Hematopoietic multipotent progenitor cell treated with erythropoietin and hydrocortisone succinate and interleukin-3 and kit ligand, for 8 days (in vitro differentiated cells): ENCODE measurements at regions not wholly inside any gene's neighbourhood (a gene's known extent, or its start where the extent isn't known, plus 50 kb on each side); places are given as distances from the start of the nearest gene placed in this dataset.

Experiments
- DNase-seq: peaks from one replicate; pipeline ENCODE4 v3.0.0-alpha.2; 2015

DNA sequence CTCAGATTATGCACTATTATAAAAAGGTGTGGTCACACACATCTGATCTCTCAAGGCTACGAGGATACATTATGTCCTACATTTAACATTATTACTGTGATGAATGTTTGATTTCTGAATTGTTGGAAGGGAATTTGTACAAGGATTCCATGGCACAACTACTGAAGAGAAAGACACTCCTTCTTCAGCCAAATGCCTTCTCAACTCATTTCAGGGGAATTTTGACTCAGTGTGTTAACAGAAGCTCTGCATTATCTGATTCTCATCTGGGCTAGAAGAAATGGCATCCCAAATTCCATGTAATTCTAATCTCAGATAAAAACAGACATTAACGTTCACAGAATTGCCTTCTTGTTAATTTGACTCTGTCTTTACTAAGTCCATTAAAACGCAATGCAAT is 477.7 kb downstream of the PDGFC start:
- no peak for DNase-seq

DNA sequence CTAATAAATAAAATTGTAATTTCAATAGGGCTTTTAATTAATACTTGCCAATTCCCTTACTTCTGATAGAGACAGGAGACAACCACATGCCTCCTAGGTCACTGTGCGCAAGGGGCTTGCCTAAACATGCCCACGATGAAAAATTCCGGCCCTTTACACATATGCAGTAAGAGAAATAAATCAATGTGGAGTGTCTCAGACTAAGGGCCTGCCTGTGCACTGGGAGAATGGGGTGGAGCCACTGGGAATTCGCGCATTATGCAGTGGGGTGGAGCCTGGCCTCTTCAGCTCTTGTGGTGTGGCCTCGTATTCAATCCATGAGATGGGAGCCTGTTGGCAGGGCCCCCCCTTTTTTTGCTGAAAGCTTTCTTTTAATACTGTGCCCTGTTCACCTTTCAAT is 484.5 kb downstream of the PDGFC start:
- no peak for DNase-seq

DNA sequence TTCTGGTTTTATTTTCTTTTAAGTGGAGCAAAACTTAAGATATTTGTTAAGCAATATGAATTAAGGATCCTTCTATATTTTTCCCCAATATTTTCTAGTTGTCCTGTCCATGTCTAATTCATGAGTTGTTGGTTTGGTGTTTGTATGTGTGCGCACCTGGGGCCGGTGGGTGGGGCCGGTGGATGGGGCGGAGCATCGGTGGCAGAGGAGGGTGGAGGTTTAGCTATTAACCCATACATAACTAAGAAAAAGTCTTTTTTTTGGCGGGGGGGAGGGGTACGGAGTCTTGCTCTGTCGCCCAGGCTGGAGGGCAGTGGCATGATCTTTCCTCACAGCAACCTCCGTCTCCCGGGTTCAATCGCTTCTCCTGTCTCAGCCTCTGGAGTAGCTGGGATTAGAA is 489.8 kb downstream of the PDGFC start:
- DNase-seq = no peak

DNA sequence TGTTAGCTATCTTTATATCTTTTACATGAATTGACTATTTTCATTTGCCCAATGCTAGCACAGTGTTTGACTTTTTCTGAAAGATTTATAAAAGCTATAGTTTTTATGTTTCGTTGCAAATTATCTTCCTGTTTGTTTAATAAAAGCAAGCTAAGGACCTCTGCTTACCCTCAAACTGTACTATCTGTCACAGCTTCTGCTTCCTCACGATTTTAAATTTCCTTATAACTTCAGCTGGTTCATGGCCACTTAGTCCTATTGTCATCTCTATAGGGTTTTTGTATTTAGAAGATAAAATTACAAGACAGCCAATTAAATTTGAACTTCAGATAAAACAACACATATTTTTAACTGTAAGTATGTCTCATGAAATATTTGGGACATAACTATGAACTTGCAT is 494.0 kb downstream of the PDGFC start:
- no peak for DNase-seq

DNA sequence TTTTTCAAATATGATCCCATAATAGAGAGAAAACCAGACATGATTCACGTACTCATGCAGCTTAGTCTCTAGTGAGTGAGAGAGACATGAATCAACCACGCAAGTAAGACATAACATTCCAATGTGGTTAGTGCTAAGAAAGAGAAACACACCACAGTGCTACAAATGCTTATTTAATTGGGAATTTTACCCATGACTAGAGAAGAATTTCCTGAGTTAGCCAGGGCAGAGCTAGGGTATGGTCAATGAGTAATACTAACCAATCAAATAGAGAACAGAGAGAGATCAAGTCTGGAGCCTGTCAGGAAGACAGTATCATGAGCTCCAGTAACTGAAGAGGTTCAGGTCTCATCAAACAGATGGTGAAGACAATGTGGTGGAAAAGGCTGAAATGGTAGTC is 495.2 kb downstream of the PDGFC start:
- DNase-seq = no peak

DNA sequence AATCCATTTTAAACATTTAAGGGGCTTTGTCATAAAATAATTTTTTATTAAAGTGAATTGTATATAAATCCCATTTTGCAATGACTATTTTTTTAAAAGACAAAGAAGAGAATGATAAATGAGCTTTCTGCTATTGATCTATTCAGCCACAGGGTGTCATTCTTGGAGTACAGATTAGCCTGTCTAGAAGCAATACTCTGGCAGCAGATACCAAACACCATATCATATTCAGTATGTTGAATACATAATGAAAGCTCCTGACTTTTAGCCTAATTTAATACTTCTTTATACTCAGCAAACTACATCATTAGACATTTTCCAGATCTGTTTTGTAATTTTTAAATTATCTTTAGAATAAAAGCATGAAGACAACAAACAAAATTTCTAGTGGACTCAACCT is 496.3 kb downstream of the PDGFC start:
- DNase-seq = peak; percentile 36

DNA sequence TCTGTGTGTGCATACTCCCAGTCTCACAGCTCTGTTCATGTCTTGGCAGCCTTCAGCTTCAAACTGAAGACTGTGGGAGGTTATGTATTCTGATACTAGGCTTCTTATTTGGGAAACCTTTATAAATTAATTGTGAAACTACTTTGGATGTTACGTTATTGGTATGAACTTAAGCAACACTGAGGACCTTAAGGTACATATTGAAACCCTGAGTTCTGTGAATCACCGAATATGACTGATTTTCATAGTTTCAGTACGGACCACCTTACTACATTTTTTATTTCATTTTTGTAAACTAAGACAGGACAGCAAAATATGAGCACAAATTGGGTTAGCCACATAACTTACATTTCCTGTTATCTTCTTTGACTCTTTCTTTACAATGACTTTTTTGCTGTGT is 498.4 kb downstream of the PDGFC start:
- no peak for DNase-seq

DNA sequence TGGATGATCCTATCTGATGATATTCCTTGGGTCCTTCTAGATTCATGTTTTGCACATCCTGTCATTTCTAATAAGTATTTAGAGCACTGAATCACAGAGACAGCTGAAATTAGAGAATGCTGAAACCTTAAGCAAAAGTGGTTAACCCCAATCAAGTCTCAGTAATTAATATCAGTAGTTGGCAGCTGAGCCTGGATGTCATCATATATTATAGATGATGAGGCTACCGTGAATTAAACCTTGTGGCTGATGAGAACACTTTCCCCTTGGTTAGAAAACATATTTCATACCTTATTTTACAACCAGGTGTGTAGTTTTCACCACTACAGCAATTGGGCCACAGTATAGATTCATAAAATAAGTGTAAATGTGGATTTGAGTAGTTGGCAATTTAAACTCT is 499.0 kb downstream of the PDGFC start:
- no peak for DNase-seq

DNA sequence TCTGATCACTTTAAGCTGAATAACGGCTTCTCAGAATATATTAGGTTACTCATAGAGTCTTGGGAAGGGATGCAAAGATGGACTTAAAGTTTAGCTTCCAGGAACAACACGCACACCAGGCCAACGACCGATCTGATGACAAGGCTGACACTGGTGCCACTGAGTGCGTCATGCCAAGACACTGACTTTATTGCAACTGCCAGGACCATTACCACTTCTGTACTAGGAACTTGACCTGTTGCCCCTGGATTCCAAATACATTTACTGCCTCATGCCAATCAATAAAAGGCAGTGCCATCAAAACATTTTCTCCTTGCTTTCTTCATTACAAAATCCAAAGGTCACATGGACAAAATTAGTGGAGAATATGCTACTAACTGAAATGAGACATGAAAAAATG is 505.9 kb upstream of the CTSO start:
- DNase-seq = no peak

DNA sequence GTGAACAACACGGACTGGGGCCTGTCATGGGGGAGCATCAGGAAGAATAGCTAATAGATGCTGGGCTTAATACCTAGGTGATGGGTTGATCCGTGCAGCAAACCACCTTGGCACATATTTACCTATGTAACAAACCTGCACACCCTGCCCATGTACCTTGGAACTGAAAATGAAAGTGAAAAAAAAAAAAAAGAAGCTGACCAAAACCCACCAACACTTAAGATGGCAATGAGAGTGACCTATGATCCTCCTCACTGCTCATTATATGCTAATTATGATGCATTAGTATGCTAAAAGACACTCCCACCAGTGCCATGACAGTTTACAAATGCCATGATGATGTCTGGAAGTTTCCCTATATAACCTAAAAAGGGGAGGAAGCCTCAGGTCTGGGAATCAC is 503.2 kb upstream of the CTSO start:
- DNase-seq = no peak

DNA sequence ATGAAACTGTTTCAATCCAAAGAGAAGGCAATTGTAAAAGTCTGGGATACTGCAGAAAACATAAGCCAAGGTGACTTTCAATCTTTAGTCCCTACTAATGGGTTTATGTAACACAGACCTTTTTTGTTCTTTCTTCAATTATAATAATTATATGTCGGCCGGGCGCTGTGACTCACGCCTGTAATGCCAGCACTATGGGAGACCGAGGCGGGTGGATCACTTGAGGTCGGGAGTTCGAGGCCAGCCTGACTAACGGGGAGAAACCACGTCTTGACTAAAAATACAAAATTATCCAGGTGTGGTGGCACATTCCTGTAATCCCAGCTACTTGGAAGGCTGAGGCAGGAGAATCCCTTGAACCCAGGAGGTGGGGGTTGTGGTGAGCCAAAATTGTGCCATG is 489.8 kb upstream of the CTSO start:
- no peak for DNase-seq

DNA sequence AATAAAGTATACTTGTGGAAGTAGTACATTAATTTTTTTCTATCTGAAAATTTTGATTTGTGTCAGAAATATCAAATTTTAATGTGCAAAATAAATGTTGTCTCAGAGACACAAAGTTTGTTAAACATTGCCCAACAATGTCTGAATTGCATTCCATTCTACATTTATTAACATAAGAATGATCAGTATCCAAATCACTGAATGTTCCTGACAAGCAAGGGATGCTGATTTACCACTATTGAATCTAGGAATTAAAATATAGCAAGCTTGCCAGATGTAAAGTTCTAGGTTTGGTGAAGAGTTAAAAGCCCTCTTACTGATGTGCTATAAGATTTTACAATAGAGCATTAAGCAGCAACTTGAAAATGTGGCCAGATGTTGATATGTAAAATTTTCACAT is 489.2 kb upstream of the CTSO start:
- no peak for DNase-seq

DNA sequence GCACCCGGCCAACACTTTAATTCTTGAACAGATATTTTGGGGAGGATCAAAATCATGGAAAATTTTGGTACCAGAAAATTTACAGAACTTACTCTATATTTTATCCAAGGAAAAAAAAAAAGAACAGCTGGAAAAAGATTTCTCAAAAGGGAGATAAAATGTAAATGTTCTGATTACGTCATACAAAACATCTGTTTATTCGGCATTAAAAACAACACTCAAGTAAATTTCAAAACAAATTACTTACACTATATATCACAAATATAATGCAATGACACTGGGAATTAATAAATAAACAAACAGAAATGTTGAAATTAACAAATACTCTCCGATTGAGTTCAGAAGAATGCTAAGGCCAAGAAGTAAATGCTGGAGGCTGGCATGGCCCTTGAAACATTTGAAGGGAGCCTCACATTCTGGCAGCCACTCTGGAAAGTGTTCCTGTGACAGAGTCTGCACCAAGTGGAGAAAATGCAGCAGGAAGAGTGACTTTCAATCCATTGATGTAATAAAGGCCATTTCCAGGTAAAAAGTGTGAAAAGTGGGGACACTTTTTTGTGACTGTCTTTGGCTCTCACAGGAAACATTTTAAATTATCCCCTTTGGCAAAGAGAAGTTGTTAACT is 486.0 kb upstream of the CTSO start:
- DNase-seq = no peak

DNA sequence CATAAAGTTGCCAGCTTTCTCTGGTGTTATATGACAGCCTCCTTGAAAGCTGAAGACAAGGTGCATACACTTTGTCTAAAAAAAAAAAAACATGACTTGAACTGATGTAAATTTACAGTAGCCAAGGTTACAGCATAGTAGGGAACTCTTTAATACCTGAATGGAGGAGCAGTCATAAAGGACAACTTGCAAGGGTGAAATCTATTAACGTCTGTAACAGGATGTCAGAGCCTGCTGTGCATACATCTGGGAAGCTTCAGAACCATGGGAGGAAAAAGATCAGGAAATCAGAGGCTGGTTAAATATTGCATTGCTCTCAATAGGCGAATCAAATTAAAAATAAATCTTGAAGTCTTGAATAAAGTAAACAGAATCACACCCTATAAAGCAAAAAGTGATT is 484.0 kb upstream of the CTSO start:
- DNase-seq = no peak

DNA sequence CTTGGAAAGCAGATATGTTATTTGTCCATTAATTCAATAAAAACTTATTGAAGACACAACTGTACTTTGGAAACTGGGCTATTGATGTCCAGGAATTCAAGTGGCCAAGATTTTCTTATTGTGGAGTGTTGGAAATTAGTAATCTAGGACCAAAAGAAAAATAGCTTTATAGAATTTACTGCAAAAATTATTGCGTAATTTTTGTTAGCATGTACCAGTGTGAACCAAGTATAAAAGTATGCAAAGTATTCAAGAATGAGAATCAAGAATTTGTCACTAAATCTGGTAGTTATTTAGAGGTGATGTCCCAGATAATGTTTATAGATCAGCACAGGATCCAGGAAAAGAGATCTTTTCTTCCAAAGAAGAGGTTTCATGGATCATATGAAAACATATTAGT is 468.9 kb upstream of the CTSO start:
- DNase-seq = no peak

DNA sequence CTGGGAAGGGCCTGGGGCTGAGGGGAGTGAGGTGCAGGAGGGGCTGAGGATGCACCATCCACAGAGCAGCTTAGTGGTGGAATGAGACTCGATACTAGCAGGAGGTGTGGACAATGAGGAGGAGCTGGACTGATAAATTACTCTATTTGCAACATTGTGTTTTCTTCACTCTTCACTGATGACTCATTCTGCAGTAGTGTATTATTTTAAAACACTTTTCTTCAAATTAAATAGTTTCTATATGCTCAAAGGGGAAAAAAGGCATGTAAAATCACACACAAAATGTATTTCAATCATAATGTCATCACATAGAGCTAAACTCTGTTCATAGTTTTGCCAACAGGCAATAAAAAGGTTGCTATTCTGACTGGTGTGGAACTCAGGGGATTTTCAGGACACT is 467.0 kb upstream of the CTSO start:
- no peak for DNase-seq

DNA sequence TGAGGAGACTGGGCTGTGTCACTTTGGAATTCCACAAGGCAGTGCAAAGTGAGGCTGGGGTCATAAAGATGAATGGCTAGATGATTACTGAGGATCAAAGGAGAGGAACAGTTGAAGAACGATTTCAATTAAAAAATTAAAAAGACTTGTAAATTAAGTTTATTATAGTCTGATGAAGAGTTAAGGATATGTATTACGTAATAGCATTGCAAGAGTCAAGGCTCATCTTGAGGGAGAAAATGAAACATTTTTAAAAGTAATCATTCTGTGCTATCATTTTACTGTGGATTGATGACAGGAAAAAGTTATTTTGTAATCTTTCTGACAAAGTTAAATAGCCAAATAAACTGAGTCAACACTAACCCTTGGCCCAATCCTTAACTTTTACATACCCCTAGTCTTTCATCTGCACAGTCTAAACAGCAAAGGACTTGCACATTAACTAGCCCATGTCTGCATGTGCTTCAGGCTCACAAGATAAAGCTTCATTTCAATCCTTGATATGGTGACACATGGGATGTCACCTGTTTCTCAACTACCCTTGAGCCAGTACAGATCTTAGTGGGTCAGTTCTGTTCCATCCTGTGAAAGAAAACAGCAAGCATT is 465.5 kb upstream of the CTSO start:
- no peak for DNase-seq

DNA sequence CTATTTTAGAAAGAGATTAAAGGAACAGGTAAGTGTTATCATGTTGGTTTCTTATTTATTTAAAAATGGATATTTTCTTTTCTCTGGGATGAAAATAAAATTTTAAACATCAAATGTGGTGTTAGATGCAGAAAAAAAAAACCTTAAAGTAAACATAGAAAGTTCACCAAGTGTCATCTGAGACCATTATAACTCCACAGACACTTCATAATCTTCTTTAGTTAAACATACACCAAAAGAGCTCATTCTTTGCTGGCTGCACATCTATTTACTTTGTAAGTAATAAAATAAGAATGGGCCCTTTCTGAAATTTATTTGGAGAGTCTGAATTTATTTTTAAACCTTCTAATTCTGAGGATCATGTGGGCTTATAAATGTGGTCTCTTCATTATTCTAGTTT is 460.7 kb upstream of the CTSO start:
- DNase-seq = no peak

DNA sequence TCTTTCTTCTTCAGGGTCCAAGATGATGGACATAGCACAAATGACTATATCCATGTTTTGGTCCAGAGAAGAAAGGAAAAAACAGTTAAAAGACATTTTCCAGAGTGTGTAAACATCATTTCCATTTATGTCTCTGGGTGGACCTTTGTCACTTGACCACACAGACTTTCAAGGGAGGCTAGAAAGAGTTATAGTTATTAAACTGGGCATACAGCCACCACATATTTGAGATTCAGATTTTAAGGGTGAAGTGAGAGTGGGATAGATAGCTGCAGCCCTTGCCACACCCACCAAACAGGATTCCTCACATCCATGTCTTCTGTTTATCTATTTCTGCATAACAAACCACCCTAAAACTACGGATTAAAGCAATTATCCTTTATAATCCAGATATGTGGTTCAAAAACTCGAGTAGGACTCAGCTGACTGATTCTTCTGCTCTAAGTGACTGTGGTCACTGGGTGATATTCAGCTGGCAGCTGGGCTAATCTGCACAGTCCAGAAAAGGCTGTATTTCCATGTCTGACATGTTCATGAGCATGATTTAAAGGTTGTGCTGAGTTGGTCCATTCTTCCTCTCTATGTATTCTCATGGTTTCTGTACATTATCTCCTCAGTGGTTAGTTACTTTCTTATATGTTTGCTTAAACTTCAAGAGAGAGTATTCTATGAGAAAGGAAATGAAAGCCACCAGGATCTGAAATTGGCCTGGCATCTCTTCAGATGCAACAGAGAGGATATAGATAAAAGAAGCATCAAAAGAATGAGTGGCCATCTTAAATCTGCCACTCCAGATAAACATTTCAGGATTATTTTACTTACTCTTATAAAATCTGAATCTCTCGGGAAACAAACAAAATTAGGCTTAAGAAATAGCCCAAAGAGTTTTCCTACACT is 459.8 kb upstream of the CTSO start:
- DNase-seq = no peak

DNA sequence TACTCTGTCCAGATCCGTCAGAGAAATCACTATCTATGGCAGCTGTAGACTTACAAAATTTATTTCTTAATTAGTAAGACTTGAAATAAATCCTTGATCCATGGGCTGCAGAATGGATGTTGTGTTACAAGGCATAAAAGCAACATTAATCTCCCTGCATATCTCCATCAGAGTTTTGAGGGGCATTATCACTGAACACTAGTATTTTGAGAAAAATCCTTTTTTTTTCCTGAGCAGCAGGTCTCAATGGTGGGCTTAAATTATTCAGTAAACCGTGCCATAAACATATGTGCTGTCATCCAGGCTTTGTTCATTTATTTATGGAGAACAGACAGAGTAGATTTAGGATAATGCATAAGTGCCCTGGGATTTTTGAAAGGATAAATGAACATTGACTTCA is 457.9 kb upstream of the CTSO start:
- no peak for DNase-seq

DNA sequence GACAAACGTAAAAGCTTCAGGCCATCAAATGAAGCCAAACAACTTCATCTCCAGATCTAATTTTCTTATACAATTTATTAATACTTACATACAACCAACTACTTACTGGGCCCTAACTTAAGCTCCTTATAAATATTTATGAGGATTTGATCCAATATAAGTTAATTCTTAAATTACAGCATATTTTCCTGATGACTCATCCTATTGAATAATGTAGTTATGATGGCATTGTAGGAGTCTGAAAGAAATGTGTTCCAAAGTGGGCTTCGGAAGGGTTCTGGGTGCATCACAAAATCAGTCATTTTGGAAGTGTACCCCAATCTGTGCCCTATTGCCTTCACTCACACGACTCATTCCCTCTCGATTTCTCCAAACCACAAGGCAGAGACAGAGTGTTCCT is 455.1 kb upstream of the CTSO start:
- DNase-seq = no peak

DNA sequence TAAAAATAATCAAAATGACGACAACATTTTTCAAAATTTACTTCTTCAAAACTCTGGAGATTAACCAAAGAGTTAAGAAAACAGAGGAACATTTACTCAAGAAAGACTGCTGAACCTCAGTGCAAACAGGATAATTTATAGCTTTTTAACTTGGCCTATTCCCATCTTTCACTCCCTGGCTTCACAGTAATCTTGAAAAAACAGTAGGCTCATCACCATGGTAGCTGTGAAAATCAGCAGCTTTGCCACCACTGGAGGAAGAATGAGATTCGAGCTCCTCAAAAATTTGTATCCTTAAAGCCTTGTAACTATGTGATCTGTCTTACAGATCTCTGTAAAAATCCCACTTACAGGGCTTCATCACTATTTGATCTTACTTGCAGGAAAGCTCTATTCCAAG is 447.7 kb upstream of the CTSO start:
- DNase-seq = no peak

DNA sequence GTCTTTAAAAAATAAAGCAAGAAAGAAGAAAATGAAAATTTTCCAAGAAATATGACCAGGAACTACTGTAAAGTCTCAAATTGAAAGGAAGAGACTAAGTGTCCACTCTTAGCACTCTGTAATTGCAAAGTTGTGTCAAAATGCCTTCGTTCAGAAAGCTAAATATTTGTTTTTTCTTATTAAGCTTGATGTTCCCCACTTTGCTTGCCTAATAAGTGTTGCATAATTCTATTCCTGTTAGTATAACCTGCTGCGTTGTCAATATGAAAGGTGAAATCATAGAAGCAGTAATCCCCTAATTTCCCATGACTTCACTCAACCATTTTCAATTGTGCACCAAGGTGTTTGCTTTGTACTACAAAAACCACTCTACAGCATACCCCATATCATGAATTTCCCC is 442.9 kb upstream of the CTSO start:
- no peak for DNase-seq

DNA sequence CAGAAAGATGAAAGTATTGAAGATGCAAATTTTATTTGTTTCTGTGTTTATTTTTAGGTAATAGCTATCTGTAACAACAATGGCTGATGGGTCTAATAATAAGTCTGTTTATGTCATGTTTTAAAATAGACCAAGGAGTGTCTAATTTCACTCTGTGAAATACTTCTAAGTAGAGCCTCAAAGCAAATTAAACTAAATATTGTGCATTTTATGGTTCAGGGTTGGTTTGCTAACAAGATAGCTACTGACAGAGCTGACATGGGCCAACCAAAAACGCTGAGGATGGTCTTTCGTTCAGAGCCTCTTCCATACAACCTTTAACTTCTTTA is 437.6 kb upstream of the CTSO start:
- no peak for DNase-seq
